Lower leg skin (tissue), 4 donors: ENCODE measurements at regions not wholly inside any gene's neighbourhood (a gene's known extent, or its start where the extent isn't known, plus 50 kb on each side); places are given as distances from the start of the nearest gene placed in this dataset.

ENCODE experiments used
- DNase-seq, 2 donors: peaks; one replicate each; pipeline ENCODE4 v3.0.0-alpha.2; 2019; ENCODE audit warnings: low spot score in 2 of 2
- H3K4me3 ChIP-seq: fragments of 200-600 bp; sonication (generic); 2 replicates; pipeline ENCODE4 v1.5.1; 2017; ENCODE audit warnings: mild to moderate bottlenecking, low read depth; ENCODE audit not compliant: poor library complexity, severe bottlenecking
- CTCF ChIP-seq, 3 donors: fragments of 450-650 bp; IDR thresholded peaks; one replicate each; pipeline ENCODE4 v1.5.1; 2016; ENCODE audit warnings: antibody characterized with exemption in 3 of 3, mild to moderate bottlenecking in 3 of 3, moderate library complexity in 2 of 3
- POLR2A ChIP-seq, 2 donors: fragments of 450-650 bp; IDR thresholded peaks; one replicate each; pipeline ENCODE4 v1.6.1; 2016 to 2017; ENCODE audit warnings: antibody characterized with exemption in 2 of 2, mild to moderate bottlenecking in 1 of 2, moderate library complexity in 1 of 2
- WGBS, 2 donors: methylation state at CpG; one replicate each; pipeline ENCODE4 v1.1.5; 2018; 5-methylcytosine and 5-hydroxymethylcytosine counted together
- intact Hi-C: fragments of 100-400 bp; cut with DNase I; formaldehyde crosslinking; loops from one replicate; pipeline ENCODE4 v1.15.0; 2023; ENCODE audit warnings: low total_unique reads

DNA sequence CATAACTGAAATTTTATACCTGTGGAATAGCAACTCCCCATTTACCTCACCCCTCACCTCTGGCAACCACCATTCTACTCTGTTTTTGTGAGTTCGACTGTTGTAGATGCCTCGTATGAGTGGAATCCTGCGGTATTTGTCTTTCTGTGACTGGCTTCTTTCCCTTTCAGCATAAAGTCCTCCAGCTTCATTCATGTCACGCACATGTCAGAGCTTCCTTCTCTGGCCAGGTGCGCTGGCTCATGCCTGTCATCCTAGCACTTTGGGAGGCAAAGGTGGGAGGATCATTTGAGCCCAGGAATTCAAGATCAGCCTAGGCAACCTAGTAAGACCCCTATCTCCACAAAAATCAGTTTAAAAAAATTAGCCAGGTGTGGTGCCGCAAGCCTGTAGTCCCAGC lies 278.4 kb downstream of the PARN start:
- H3K4me3 ChIP-seq: no peak overlapping the region
- 81 to 84% methylated on average over 6 of the region's 6 CpGs for WGBS, 2 donors
- intact Hi-C loops: no loop called here
- no peak for DNase-seq
- TF ChIP-seq CTCF (IDR thresholded peaks at IDR 0.05): no peak

GRCh38 chr16:14350626-14351025 lies 279.4 kb downstream of the PARN start:
- H3K4me3 ChIP-seq: no peak overlapping the region
- whole genome bisulfite sequencing, 2 donors: 51 to 53% methylated on average over 8 of the region's 8 CpGs
- no peak for TF ChIP-seq POLR2A (IDR thresholded peaks at IDR 0.05)
- TF ChIP-seq CTCF (IDR thresholded peaks at IDR 0.05): no peak
- no peak for DNase-seq
- intact Hi-C loops: no loop called here

DNA sequence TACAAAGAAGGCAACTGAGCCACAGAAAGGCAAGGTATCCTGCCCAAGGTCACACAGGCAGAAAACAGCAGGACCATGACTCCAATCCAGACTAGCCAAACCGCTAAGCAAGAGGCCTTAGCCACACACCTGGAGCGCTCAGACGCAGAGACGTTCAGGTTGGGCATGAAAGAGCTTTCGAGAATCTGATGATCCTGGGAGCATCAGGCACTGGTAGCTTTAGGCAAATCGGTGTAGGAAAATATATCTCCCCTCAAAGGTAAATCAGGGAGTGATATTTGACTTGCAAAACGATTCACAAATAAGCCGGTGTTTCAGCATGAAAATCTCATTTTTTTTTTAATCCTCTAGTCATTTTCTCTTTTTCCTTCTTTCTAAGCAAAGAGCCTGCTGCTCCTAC lies 279.0 kb downstream of the MRTFB start:
- intact Hi-C loops: no loop called here
- DNase-seq: no peak
- H3K4me3 ChIP-seq: no peak overlapping the region
- WGBS, 2 donors: 78 to 81% methylated on average over 8 of the region's 8 CpGs
- TF ChIP-seq CTCF (IDR thresholded peaks at IDR 0.05): no peak
- TF ChIP-seq POLR2A (IDR thresholded peaks at IDR 0.05): no peak

DNA sequence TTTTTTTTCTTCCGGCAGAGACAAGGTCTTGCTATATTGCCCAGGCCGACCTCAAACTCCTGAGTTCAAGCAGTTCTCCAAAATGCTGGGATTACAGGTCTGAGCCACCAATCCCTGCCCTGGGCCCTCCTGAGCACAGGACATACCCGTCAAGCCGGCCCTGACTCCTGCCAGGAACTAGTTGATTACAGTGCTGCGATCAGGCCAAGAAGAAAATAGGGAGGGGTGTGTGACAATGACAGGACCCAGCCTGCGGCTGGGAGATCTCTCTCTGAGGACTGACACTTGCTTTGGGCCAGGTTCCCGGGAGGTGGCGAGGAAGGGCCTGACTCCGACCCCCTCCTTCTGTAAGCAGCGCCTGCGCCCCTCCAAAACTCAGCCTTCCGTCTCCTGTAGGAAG lies 276.6 kb downstream of the MRTFB start:
- DNase-seq: no peak
- H3K4me3 ChIP-seq: no peak overlapping the region
- WGBS, 2 donors: 53 to 55% methylated on average over 12 of the region's 12 CpGs
- no peak for TF ChIP-seq CTCF (IDR thresholded peaks at IDR 0.05)
- TF ChIP-seq POLR2A (IDR thresholded peaks at IDR 0.05): no peak
- intact Hi-C loops: no loop called here

DNA sequence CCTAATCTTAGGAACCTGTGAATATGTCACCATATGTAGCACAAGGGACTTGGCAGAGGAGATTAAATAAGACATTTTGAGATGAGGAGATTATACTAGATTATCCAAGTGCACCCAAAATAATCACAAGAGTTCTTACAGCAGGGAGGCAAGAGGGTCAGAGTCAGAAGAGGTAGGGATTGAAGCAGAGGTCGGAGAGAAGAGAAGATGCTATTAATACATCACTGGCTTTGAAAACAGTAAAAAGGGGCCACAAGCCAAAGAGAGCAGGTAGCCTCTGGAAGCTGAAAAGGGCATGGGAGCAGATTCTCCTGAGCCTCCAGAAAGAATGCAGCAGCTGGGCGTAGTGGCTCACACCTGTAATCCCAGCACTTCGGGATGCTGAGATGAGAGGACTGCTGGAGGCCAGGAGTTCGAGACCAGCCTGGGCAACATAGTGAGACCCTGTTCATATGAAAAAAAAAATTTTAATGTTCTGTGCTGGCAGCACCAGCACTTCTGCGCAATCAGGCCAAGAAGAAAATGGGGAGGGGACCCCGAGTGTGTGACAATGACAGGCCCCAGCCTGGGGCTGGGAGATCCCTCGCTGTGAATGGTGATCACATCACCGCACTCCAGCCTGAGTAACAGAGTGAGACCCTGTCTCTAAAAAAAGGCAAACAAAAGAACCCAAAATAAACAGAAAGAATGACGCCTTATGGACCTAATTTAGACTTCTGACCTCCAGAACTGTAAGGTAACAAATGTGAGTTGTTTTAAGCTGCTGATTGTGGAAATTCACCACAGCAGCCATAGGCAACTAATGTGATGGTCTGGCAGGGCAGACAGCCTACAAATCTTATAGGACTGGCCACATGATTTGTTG lies 275.4 kb downstream of the MRTFB start:
- no peak for DNase-seq
- no peak overlapping the region for H3K4me3 ChIP-seq
- TF ChIP-seq CTCF (IDR thresholded peaks at IDR 0.05): no peak
- TF ChIP-seq POLR2A (IDR thresholded peaks at IDR 0.05): no peak
- WGBS, 2 donors: 96% methylated on average over 9 of the region's 9 CpGs
- intact Hi-C loops: no loop called here
